HG03520 (cell line): ENCODE measurements at regions not wholly inside any gene's neighbourhood (a gene's known extent, or its start where the extent isn't known, plus 50 kb on each side); places are given as distances from the start of the nearest gene placed in this dataset.
"Not testable (repeated sequence)": the region's sequence is repeated elsewhere in the genome, so short reads cannot be mapped to it uniquely, and the experiment has no call there.

Experiments used
- ATAC-seq: cut with Tn5 transposase; IDR thresholded peaks from one replicate; pipeline ENCODE4 v1.9.1; 2021; ENCODE audit warnings: mild to moderate bottlenecking, moderate library complexity; ENCODE audit not compliant: unreplicated experiment

DNA sequence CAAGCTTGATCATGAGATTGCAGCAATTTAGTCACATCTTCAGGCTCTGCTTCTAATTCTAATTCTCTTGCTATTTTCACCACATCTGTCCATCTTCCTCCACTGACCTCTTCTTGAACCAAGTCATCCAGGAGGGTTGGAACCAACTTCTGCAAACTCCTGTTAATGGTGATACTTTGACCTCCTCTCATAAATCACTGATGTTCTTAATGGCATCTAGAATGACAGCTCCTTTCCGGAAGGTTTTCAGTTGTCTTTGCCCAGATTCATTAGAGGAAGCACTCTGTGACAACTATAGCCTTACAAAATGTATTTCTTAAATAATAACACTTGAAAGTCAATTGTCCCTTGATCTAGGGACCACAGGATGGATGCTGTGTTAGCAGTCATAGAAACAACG lies 136.2 kb downstream of the IGLL1 start:
- ATAC-seq: not testable (repeated sequence)

DNA sequence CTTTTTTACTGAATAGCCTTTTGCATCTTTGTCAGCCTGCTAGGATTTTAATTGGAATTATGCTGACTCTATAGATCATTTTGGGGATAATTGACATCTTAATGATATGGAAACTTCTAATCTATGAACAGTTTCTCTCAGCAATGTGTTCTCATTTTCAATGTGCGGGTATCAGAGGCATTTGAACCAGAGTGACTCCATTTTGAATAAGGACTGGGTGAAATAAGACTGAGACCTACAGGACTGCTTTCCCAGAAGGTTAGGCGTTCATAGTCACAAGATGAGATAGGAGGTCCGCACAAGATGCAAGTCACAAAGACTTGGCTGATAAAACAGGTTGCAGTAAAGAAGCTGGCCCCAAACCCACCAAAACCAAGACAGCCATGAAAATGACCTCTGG lies 140.5 kb downstream of the IGLL1 start:
- not testable (repeated sequence) for ATAC-seq

- ATAC-seq: no peak
These were observed 141.9 kb downstream of the IGLL1 start for GRCh38 chr22:23438216-23438615.

- no peak for ATAC-seq
These were observed 142.3 kb downstream of the IGLL1 start for GRCh38 chr22:23437779-23438178.

DNA sequence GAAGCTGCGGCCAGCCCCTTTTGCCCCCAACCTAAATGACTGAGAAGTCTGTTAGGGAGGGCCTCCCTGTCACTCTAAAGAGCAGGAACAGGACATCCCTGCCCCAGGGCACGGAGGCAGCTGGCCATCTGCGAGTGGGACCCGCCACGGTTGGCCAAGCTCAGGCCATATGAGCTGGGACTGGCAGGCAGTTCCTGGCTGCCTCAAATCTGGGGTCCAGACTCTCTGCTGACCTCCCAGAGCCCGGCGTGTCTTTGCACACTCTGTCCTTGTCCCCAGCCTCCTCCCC lies 143.0 kb downstream of the IGLL1 start:
- not testable (repeated sequence) for ATAC-seq

GRCh38 chr22:23436354-23437106 lies 143.6 kb downstream of the IGLL1 start:
- ATAC-seq: not testable (repeated sequence)

- not testable (repeated sequence) for ATAC-seq
These were observed 144.9 kb downstream of the IGLL1 start for GRCh38 chr22:23435186-23435585.

GRCh38 chr22:23434198-23434830 lies 145.8 kb downstream of the IGLL1 start:
- ATAC-seq: not testable (repeated sequence)

DNA sequence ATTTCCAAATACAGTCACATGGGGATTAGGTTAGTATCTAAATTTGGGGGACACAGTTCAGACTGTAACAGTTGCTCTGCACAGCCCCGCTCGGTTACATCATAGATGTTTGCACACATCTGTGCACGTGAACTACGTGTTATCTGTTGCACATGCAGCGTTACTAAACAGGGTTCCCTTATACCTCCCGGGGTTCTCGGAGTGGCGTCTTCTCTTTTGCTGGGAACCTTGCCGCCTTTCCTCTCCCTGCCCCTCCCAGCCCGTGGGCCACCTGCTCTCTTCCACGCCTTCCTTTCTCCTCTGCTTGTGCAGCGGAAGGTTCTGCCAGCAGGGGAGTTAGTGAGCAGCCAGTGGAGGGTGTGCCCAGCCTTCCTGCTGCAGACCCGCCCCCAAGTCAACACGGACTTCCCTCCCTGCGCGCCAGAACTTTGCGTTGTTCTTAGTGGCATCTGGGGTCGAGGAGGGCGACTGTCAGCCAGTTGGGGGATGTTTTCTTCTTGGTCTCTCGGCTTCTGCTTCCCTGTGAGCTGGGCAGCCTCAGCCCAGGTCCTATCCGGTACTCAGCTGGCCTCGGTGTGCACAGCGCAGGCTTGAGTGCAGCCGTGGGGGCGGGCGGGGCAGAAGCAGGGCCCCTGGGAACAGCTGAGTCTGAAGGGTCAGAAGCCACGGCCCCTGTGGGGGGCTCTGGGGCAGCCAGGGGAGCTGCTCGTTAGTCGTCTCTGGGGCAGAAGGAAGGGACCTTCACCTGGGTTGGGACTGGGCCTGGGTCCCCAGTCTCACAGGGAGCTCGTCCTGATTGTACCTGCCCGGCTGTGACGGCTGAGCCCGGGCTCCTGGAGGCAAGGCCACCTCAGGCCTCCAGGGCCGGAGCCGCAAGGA lies 146.7 kb downstream of the IGLL1 start:
- ATAC-seq: not testable (repeated sequence)

DNA sequence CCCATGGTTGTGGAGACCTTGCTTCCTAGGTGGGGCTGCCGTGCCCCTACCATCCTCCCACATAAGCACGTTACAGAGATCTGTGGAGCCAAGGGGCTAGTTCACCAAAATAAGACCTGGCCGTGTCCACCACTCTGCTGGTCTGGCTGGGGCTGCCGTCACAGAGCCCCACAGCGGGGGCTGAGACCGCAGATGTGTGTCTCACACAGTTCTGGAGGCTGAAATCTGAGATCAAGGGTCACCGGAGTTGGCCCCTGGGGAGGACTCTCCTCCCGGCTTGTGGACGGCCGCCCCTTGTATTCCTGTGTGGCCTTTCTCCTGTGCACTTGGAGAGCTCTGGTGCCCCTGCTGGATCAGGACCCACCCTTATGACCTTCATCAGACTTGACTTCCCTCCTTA lies 147.4 kb downstream of the IGLL1 start:
- ATAC-seq: not testable (repeated sequence)

- ATAC-seq: no peak
These were observed 148.6 kb downstream of the IGLL1 start for GRCh38 chr22:23431337-23432072.

GRCh38 chr22:23424551-23425068 lies 155.5 kb downstream of the IGLL1 start:
- ATAC-seq: not testable (repeated sequence)

- no peak for ATAC-seq
These were observed 156.1 kb downstream of the IGLL1 start for GRCh38 chr22:23424031-23424430.

DNA sequence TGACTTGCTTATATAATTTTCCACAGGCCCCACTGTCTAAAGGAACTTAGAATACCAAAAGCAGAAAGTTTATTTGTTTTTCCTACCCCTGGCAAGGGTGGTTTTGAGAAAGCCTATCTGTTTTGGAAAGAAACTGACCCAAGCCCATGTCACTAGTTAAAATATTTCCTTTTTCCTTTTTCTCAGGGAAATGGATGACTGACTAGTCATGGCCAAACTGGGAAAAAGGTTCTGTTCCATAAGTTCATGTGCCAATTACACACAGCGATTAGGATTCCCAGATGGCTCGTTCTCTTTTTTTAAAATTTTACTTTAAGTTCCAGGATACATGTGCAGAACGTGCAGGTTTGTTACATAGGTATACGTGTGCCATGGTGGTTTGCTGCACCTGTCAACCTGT lies 157.8 kb downstream of the IGLL1 start:
- not testable (repeated sequence) for ATAC-seq

- not testable (repeated sequence) for ATAC-seq
These were observed 158.8 kb downstream of the IGLL1 start for GRCh38 chr22:23421300-23421699.

GRCh38 chr22:23419931-23420330 lies 160.2 kb downstream of the IGLL1 start:
- no peak for ATAC-seq

- no peak for ATAC-seq
These were observed 160.9 kb downstream of the IGLL1 start for GRCh38 chr22:23419171-23419570.

GRCh38 chr22:23418159-23418788 lies 161.8 kb downstream of the IGLL1 start:
- no peak for ATAC-seq

DNA sequence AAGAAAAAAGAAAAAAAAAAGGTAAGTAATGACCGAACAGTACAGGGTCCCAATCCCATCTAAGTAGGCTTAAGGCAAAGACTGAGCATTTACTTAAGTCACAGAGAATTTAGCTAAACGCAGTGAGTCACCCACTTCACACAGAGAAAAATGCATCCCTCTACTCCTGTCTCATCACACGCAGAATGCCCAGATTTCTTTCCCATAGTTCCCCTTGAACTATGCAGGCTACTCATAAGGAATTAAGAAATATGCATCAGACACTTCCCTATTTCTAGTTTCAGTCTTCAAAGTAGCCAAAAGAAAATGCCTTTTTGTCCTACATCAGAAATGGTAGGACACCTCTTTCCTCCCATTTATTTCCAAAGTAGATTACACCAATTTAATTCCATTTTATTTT lies 162.8 kb downstream of the IGLL1 start:
- not testable (repeated sequence) for ATAC-seq

DNA sequence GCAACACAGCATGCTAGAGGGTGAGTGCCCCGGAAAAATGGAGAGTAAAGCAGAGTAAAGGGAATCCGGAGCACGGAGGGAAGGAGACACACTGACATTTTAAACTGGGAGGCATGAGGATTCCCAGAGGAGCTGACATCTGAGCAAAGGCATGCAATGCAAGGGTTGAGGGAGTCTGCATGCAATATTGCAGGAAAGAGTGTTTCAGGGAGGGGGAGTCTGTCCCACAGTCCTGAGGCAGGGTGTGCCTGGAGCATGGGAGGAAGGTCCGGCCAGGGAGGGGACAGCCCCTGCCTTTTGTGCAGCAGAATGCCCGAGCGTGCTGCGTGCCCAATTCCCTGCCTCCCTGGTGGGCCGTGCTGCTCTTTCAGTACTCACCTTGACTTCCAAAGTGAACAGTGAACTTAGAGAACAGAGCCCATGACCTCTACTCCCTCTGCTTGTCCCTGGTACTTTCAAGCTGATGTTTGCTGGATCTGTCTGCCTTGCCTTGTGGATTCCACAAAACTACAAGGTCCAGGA lies 163.9 kb downstream of the IGLL1 start:
- not testable (repeated sequence) for ATAC-seq
